ENCODE measurements at regions not wholly inside any gene's neighbourhood (a gene's known extent, or its start where the extent isn't known, plus 50 kb on each side); places are given as distances from the start of the nearest gene placed in this dataset.

- no peak overlapping the region for H3K27ac ChIP-seq
- H3K36me3 ChIP-seq, result no peaks in the 10 kb centered on the region
- no peaks in the 10 kb centered on the region for H3K9me3 ChIP-seq (ENCODE audit: severe bottlenecking)
- no peaks in the 10 kb centered on the region for H3K27me3 ChIP-seq (ENCODE audit: insufficient read depth, low read depth, severe bottlenecking)
- no peak for TF ChIP-seq CTCF (IDR thresholded peaks at IDR 0.05; ENCODE audit: low read depth, low read length)
- H3K4me3 ChIP-seq (ENCODE audit: low read depth, low read length), result no peak overlapping the region
- no peak for DNase-seq
These were observed 180.4 kb downstream of the CPEB2 start for GRCh38 chr4:15182600-15183220.

GRCh38 chr4:15186149-15186548, 183.9 kb downstream of the CPEB2 start:
- no peaks in the 10 kb centered on the region for H3K9me3 ChIP-seq (ENCODE audit: severe bottlenecking)
- H3K27me3 ChIP-seq (ENCODE audit: insufficient read depth, low read depth, severe bottlenecking), result no peaks in the 10 kb centered on the region
- H3K27ac ChIP-seq, result no peak overlapping the region
- no peak for DNase-seq
- H3K36me3 ChIP-seq, result no peaks in the 10 kb centered on the region
- no peak for TF ChIP-seq CTCF (IDR thresholded peaks at IDR 0.05; ENCODE audit: low read depth, low read length)
- no peak overlapping the region for H3K4me3 ChIP-seq (ENCODE audit: low read depth, low read length)

GRCh38 chr4:15186806-15187205, 184.5 kb downstream of the CPEB2 start:
- Histone ChIP-seq H3K27me3 (ENCODE audit: insufficient read depth, low read depth, severe bottlenecking) (no peaks in the 10 kb centered on the region), H3K4me3 (ENCODE audit: low read depth, low read length) (no peak overlapping the region), H3K9me3 (ENCODE audit: severe bottlenecking) (no peaks in the 10 kb centered on the region), H3K27ac (no peak overlapping the region), H3K36me3 (no peaks in the 10 kb centered on the region)
- no peak for DNase-seq
- TF ChIP-seq CTCF (IDR thresholded peaks at IDR 0.05; ENCODE audit: low read depth, low read length), result no peak

GRCh38 chr4:15188605-15189539, 186.6 kb downstream of the CPEB2 start:
- no peak overlapping the region for H3K27ac ChIP-seq
- no peaks in the 10 kb centered on the region for H3K36me3 ChIP-seq
- TF ChIP-seq CTCF (IDR thresholded peaks at IDR 0.05; ENCODE audit: low read depth, low read length), result no peak
- no peaks in the 10 kb centered on the region for H3K9me3 ChIP-seq (ENCODE audit: severe bottlenecking)
- no peak overlapping the region for H3K4me3 ChIP-seq (ENCODE audit: low read depth, low read length)
- H3K27me3 ChIP-seq (ENCODE audit: insufficient read depth, low read depth, severe bottlenecking), result no peaks in the 10 kb centered on the region
- no peak for DNase-seq

- DNase-seq, result no peak
- TF ChIP-seq CTCF (IDR thresholded peaks at IDR 0.05; ENCODE audit: low read depth, low read length), result no peak
- Histone ChIP-seq H3K36me3 (no peaks in the 10 kb centered on the region), H3K27ac (no peak overlapping the region), H3K27me3 (ENCODE audit: insufficient read depth, low read depth, severe bottlenecking) (peaks cover 7% of the 10 kb centered on the region), H3K9me3 (ENCODE audit: severe bottlenecking) (no peaks in the 10 kb centered on the region), H3K4me3 (ENCODE audit: low read depth, low read length) (no peak overlapping the region)
These were observed 192.2 kb downstream of the CPEB2 start for GRCh38 chr4:15194520-15194919.

All from WERI-Rb-1 (cell line).